ENCODE measurements at regions not wholly inside any gene's neighbourhood (a gene's known extent, or its start where the extent isn't known, plus 50 kb on each side); places are given as distances from the start of the nearest gene placed in this dataset.

GRCh38 chr22:49449811-49450446, 377.7 kb downstream of the BRD1 start:
- no peak for DNase-seq

- DNase-seq, result no peak
Measured at GRCh38 chr22:49449377-49449776, 378.3 kb downstream of the BRD1 start.

- no peak for DNase-seq
Measured at GRCh38 chr22:49448526-49448925, 379.1 kb downstream of the BRD1 start.

- no peak for DNase-seq
Measured at GRCh38 chr22:49447837-49448236, 379.8 kb downstream of the BRD1 start.

GRCh38 chr22:49446759-49447710, 380.6 kb downstream of the BRD1 start:
- DNase-seq, result no peak

GRCh38 chr22:49446145-49446758, 381.4 kb downstream of the BRD1 start:
- no peak for DNase-seq

GRCh38 chr22:49444781-49445180, 382.9 kb downstream of the BRD1 start:
- DNase-seq, result no peak

- no peak for DNase-seq
Measured at GRCh38 chr22:49440931-49441330, 386.7 kb downstream of the BRD1 start.

- DNase-seq, result no peak
Measured at GRCh38 chr22:49439373-49439772, 388.3 kb downstream of the BRD1 start.

- no peak for DNase-seq
Measured at GRCh38 chr22:49437956-49438355, 389.7 kb downstream of the BRD1 start.

GRCh38 chr22:49437356-49437755, 390.3 kb downstream of the BRD1 start:
- DNase-seq, result no peak

- DNase-seq, result no peak
Measured at GRCh38 chr22:49436056-49436455, 391.6 kb downstream of the BRD1 start.

GRCh38 chr22:49435596-49435995, 392.1 kb downstream of the BRD1 start:
- DNase-seq, result no peak

- DNase-seq, result no peak
Measured at GRCh38 chr22:49433717-49434611, 393.7 kb downstream of the BRD1 start.

- DNase-seq, result no peak
Measured at GRCh38 chr22:49432897-49433443, 394.7 kb downstream of the BRD1 start.

GRCh38 chr22:49432211-49432896, 395.3 kb downstream of the BRD1 start:
- no peak for DNase-seq

- no peak for DNase-seq
Measured at GRCh38 chr22:49431551-49431950, 396.1 kb downstream of the BRD1 start.

GRCh38 chr22:49429066-49429465, 398.6 kb downstream of the BRD1 start:
- no peak for DNase-seq

GRCh38 chr22:49427941-49428340, 399.7 kb downstream of the BRD1 start:
- no peak for DNase-seq

- DNase-seq, result no peak
Measured at GRCh38 chr22:49427341-49427740, 400.3 kb downstream of the BRD1 start.

GRCh38 chr22:49426618-49427266, 400.9 kb downstream of the BRD1 start:
- DNase-seq, result no peak

Data from CD4-positive, alpha-beta T cell treated with Interleukin-1 beta for 1 hour (primary cell).